ENCODE measurements at regions not wholly inside any gene's neighbourhood (a gene's known extent, or its start where the extent isn't known, plus 50 kb on each side); places are given as distances from the start of the nearest gene placed in this dataset.

GRCh38 chr2:207216457-207216856 lies 50.7 kb upstream of the KLF7 start:
- TF ChIP-seq CTCF (IDR thresholded peaks at IDR 0.05; ENCODE audit: insufficient read depth, low read length, poor library complexity, severe bottlenecking): no peak
- no peak for DNase-seq (ENCODE audit: extremely low read depth, insufficient read length)

GRCh38 chr2:207217442-207217841 lies 51.7 kb upstream of the KLF7 start:
- no peaks in the 10 kb centered on the region for H3K27me3 ChIP-seq (replicated peaks; ENCODE audit: control insufficient read depth, insufficient read depth, low read length)
- no peak overlapping the region for H3K4me3 ChIP-seq (replicated peaks; ENCODE audit: low read depth, low read length)
- no peak for TF ChIP-seq CTCF (IDR thresholded peaks at IDR 0.05; ENCODE audit: insufficient read depth, low read length, poor library complexity, severe bottlenecking)
- DNase-seq (ENCODE audit: extremely low read depth, insufficient read length): no peak
- H3K36me3 ChIP-seq (ENCODE audit: control insufficient read depth, insufficient read depth, low read length): no peaks in the 10 kb centered on the region

More at GRCh38 chr2:207216457-207216856, 50.7 kb upstream of the KLF7 start:
- no peak overlapping the region for H3K4me3 ChIP-seq (replicated peaks; ENCODE audit: low read depth, low read length)
- no peaks in the 10 kb centered on the region for H3K36me3 ChIP-seq (ENCODE audit: control insufficient read depth, insufficient read depth, low read length)
- no peaks in the 10 kb centered on the region for H3K27me3 ChIP-seq (replicated peaks; ENCODE audit: control insufficient read depth, insufficient read depth, low read length)

- no peak for TF ChIP-seq CTCF (IDR thresholded peaks at IDR 0.05; ENCODE audit: insufficient read depth, low read length, poor library complexity, severe bottlenecking)
- DNase-seq (ENCODE audit: extremely low read depth, insufficient read length): no peak
These were observed 53.4 kb upstream of the KLF7 start for GRCh38 chr2:207219081-207219630.

GRCh38 chr2:207219676-207220501 lies 54.1 kb upstream of the KLF7 start:
- Histone ChIP-seq H3K4me3 (replicated peaks; ENCODE audit: low read depth, low read length) (no peak overlapping the region), H3K27me3 (replicated peaks; ENCODE audit: control insufficient read depth, insufficient read depth, low read length) (no peaks in the 10 kb centered on the region), H3K36me3 (ENCODE audit: control insufficient read depth, insufficient read depth, low read length) (no peaks in the 10 kb centered on the region)
- TF ChIP-seq CTCF (IDR thresholded peaks at IDR 0.05; ENCODE audit: insufficient read depth, low read length, poor library complexity, severe bottlenecking): no peak
- no peak for DNase-seq (ENCODE audit: extremely low read depth, insufficient read length)

More at GRCh38 chr2:207219081-207219630, 53.4 kb upstream of the KLF7 start:
- Histone ChIP-seq H3K36me3 (ENCODE audit: control insufficient read depth, insufficient read depth, low read length) (no peaks in the 10 kb centered on the region), H3K27me3 (replicated peaks; ENCODE audit: control insufficient read depth, insufficient read depth, low read length) (no peaks in the 10 kb centered on the region), H3K4me3 (replicated peaks; ENCODE audit: low read depth, low read length) (no peak overlapping the region)

GRCh38 chr2:207221731-207222130 lies 56.0 kb upstream of the KLF7 start:
- no peak for DNase-seq (ENCODE audit: extremely low read depth, insufficient read length)
- H3K27me3 ChIP-seq (replicated peaks; ENCODE audit: control insufficient read depth, insufficient read depth, low read length): no peaks in the 10 kb centered on the region
- H3K4me3 ChIP-seq (replicated peaks; ENCODE audit: low read depth, low read length): no peak overlapping the region
- H3K36me3 ChIP-seq (ENCODE audit: control insufficient read depth, insufficient read depth, low read length): no peaks in the 10 kb centered on the region
- TF ChIP-seq CTCF (IDR thresholded peaks at IDR 0.05; ENCODE audit: insufficient read depth, low read length, poor library complexity, severe bottlenecking): no peak
